ENCODE measurements at regions not wholly inside any gene's neighbourhood (a gene's known extent, or its start where the extent isn't known, plus 50 kb on each side); places are given as distances from the start of the nearest gene placed in this dataset.
"Not testable (repeated sequence)": the region's sequence is repeated elsewhere in the genome, so short reads cannot be mapped to it uniquely, and the experiment has no call there.

GRCh38 chr7:152541892-152542291 lies 106.1 kb upstream of the KMT2C start:
- Histone ChIP-seq H3K4me1 (no peaks in the 10 kb centered on the region), H3K9me3 (no peaks in the 10 kb centered on the region), H3K27ac (no peak overlapping the region), H3K36me3 (no peaks in the 10 kb centered on the region), H3K4me3 (no peak overlapping the region), H3K27me3 (no peaks in the 10 kb centered on the region)
- TF ChIP-seq, protein P1, sequence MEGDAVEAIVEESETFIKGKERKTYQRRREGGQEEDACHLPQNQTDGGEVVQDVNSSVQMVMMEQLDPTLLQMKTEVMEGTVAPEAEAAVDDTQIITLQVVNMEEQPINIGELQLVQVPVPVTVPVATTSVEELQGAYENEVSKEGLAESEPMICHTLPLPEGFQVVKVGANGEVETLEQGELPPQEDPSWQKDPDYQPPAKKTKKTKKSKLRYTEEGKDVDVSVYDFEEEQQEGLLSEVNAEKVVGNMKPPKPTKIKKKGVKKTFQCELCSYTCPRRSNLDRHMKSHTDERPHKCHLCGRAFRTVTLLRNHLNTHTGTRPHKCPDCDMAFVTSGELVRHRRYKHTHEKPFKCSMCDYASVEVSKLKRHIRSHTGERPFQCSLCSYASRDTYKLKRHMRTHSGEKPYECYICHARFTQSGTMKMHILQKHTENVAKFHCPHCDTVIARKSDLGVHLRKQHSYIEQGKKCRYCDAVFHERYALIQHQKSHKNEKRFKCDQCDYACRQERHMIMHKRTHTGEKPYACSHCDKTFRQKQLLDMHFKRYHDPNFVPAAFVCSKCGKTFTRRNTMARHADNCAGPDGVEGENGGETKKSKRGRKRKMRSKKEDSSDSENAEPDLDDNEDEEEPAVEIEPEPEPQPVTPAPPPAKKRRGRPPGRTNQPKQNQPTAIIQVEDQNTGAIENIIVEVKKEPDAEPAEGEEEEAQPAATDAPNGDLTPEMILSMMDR (IDR thresholded peaks at IDR 0.05), result no peak
- DNase-seq, result no peak
- intact Hi-C loops (cut with DNase I), result no loop called here
- ATAC-seq, result no peak

- H3K9me3 ChIP-seq; H3K36me3 ChIP-seq; H3K27ac ChIP-seq; H3K4me1 ChIP-seq; H3K27me3 ChIP-seq; intact Hi-C loops (cut with DNase I); ATAC-seq; DNase-seq; H3K4me3 ChIP-seq: not testable (repeated sequence)
Observed at GRCh38 chr7:152539190-152539495, 103.3 kb upstream of the KMT2C start.

DNA sequence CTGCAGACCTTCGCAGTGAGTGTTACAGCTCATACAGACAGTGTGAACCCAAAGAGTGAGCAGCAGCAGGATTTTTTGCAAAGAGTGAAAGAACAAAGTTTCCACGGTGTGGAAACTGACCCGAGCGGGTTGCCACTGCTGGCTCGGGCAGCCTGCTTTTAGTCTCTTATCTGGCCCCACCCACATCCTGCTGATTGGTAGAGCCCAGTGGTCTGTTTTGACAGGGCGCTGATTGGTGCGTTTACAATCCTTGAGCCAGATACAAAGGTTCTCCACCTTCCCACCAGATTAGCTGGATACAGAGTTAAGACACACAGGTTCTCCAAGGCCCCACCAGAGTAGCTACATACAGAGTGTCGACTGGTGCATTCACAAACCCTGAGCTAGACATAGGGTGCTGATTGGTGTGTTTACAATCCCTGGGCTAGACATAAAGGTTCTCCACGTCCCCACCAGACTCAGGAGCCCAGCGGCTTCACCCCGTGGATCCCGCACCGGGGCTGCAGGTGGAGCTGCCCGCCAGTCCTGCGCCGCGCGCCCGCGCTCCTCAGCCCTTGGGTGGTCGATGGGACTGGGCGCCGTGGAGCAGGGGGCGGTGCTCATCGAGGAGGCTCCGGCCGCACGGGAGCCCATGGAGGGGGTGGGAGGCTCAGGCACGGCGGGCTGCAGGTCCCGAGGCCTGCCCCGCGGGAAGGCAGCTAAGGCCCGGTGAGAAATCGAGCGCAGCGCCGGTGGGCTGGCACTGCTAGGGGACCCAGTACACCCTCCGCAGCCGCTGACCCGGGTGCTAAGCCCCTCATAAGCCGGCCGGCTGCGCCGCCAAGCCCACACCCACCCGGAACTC lies 102.8 kb upstream of the KMT2C start:
- H3K36me3 ChIP-seq; H3K9me3 ChIP-seq; ATAC-seq; H3K4me1 ChIP-seq; H3K27ac ChIP-seq; H3K4me3 ChIP-seq; H3K27me3 ChIP-seq; intact Hi-C loops (cut with DNase I): not testable (repeated sequence)
- peak in 1 of 4 donors; percentile 74 for DNase-seq

DNA sequence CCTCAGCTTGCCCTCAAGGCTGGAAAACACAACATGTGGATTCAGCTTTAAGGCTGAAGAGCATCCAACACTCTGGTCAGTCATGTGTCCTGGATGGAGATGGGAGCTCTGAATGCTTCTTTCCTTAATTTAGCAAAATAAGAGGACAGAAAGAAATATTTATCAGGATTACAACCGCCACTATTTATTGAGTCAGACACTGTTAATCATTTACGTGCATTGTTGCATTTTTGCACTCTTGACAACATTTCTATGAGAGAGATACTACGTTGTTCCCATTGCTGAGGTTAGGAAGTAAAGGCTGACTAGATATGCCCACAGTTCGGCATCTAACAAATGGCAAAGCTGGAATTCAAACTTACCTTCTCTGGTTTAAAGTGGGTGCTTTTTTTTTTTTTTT lies 101.8 kb upstream of the KMT2C start:
- ATAC-seq, result no peak
- Histone ChIP-seq H3K27me3 (no peaks in the 10 kb centered on the region), H3K36me3 (no peaks in the 10 kb centered on the region), H3K9me3 (peaks cover 0 to 2% of the 10 kb centered on the region in 2 donors), H3K4me1 (no peaks in the 10 kb centered on the region), H3K27ac (no peak overlapping the region), H3K4me3 (no peak overlapping the region)
- TF ChIP-seq, protein P1 (IDR thresholded peaks at IDR 0.05), result no peak
- no peak for DNase-seq
- intact Hi-C loops (cut with DNase I), result no loop called here

DNA sequence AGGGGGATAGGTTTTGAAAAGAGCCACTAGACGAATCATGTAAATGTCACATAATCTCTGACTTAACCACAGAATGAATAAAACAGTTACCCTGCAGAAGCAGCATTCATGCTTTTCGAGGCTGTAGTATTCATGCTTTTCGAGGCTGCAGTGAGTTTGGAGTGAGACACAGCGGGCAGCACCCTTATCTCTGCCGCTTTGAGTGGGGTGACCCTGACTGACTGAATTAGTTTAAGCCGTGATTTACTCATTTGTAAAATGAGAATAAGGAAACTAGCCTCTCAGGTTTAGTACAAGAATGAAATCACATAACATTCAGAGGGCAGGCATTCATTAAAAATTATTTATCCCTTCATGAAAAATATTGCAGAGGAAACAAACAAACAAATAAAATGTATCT lies 92.8 kb upstream of the KMT2C start:
- H3K4me1 ChIP-seq, result no peaks in the 10 kb centered on the region
- H3K27me3 ChIP-seq, result no peaks in the 10 kb centered on the region
- no peak overlapping the region for H3K4me3 ChIP-seq
- no peak overlapping the region for H3K27ac ChIP-seq
- intact Hi-C loops (cut with DNase I), result no loop called here
- no peaks in the 10 kb centered on the region for H3K36me3 ChIP-seq
- TF ChIP-seq, protein P1 (IDR thresholded peaks at IDR 0.05), result no peak
- H3K9me3 ChIP-seq, result peaks cover 0 to 3% of the 10 kb centered on the region in 2 donors
- ATAC-seq (no peak), DNase-seq (no peak)

GRCh38 chr7:152527610-152528032 lies 91.8 kb upstream of the KMT2C start:
- Histone ChIP-seq H3K27ac (no peak overlapping the region), H3K4me3 (no peak overlapping the region), H3K4me1 (no peaks in the 10 kb centered on the region), H3K36me3 (no peaks in the 10 kb centered on the region), H3K9me3 (peaks cover 0 to 2% of the 10 kb centered on the region in 2 donors), H3K27me3 (no peaks in the 10 kb centered on the region)
- no peak for ATAC-seq
- intact Hi-C loops (cut with DNase I), result no loop called here
- TF ChIP-seq, protein P1 (IDR thresholded peaks at IDR 0.05), result no peak
- no peak for DNase-seq

Measured in left lung (tissue), 4 donors.